ENCODE measurements at regions not wholly inside any gene's neighbourhood (a gene's known extent, or its start where the extent isn't known, plus 50 kb on each side); places are given as distances from the start of the nearest gene placed in this dataset.
A peak's percentile ranks its signal among the peaks of the same experiment; 100 is the strongest.

DNA sequence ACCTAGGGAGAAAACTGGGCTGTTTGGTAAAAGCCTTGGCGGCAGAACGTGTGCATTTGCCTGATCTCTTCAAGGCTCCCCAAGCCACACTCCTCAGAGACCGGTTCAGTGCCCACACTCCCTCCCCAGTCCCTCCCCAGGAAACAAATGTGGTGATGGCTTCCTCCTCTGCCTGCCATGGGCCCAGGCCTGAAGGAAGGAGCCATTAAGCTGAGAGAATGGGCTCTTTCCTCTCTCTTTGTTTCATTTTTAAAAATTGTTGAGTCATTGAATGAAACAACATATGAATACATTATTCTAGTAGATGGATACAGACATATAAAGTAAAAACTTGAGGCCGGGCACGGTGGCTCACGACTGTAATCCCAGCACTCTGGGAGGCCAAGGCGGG lies 50.6 kb upstream of the YWHAQ start:
- ATAC-seq (peak; percentile 83 to 87 (median 85)), DNase-seq (peak; percentile 48 to 70)
- Histone ChIP-seq H3K27me3 (ENCODE audit: control insufficient read depth, insufficient read depth, low read length) (no peaks in the 10 kb centered on the region), H3K9me3 (ENCODE audit: control insufficient read depth, insufficient read depth, low read length) (no peaks in the 10 kb centered on the region), H3K4me3 (ENCODE audit: low read length) (no peak overlapping the region), H3K36me3 (ENCODE audit: control insufficient read depth, insufficient read depth, low read length) (no peaks in the 10 kb centered on the region), H3K4me1 (ENCODE audit: control insufficient read depth, insufficient read depth, low read length) (peaks cover 27% of the 10 kb centered on the region), H3K27ac (ENCODE audit: low read length) (peak overlapping the region; percentile 87)
- Mint-ChIP-seq H3K9me3 (no peaks in the 10 kb centered on the region), H3K36me3 (no peaks in the 10 kb centered on the region), H3K27me3 (ENCODE audit: low read depth in 2 of 2) (no peaks in the 10 kb centered on the region), H3K27ac (peak overlapping the region; percentile 96 to 99), H3K4me1 (peaks cover 21 to 25% of the 10 kb centered on the region in 2 donors), H3K4me3 (peak overlapping the region; percentile 31)
- intact Hi-C loops (cut with micrococcal nuclease): loop anchor here (1.0 to 2.0 kb wide), 2 partner anchors 22 to 51 kb away; partner anchors contain the start of gene YWHAQ
- 38% methylated on average over 7 of the region's 7 CpGs for WGBS (ENCODE audit: insufficient coverage)
- TF ChIP-seq, protein P1, sequence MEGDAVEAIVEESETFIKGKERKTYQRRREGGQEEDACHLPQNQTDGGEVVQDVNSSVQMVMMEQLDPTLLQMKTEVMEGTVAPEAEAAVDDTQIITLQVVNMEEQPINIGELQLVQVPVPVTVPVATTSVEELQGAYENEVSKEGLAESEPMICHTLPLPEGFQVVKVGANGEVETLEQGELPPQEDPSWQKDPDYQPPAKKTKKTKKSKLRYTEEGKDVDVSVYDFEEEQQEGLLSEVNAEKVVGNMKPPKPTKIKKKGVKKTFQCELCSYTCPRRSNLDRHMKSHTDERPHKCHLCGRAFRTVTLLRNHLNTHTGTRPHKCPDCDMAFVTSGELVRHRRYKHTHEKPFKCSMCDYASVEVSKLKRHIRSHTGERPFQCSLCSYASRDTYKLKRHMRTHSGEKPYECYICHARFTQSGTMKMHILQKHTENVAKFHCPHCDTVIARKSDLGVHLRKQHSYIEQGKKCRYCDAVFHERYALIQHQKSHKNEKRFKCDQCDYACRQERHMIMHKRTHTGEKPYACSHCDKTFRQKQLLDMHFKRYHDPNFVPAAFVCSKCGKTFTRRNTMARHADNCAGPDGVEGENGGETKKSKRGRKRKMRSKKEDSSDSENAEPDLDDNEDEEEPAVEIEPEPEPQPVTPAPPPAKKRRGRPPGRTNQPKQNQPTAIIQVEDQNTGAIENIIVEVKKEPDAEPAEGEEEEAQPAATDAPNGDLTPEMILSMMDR (IDR thresholded peaks at IDR 0.05): no peak

DNA sequence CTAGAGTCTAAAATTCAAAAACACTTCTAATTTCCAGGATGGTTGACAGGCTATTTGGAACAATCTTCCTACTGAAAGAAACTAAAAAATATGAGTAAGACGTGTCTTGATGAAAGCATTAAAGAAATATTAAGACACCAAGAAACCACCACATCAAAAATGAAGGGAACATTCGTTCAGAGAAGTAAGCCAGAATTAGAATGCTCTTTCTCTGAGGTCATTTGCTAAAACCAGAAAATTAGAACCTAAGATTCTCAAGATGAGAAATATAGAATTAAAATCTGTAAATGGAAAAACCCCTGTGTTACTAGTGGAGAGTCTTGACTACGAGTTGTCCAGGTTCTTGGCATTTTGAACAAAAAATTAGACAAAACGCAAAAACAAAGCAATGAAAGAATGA lies 54.8 kb upstream of the YWHAQ start:
- 92% methylated on average over 2 of the region's 4 CpGs for WGBS (ENCODE audit: insufficient coverage)

DNA sequence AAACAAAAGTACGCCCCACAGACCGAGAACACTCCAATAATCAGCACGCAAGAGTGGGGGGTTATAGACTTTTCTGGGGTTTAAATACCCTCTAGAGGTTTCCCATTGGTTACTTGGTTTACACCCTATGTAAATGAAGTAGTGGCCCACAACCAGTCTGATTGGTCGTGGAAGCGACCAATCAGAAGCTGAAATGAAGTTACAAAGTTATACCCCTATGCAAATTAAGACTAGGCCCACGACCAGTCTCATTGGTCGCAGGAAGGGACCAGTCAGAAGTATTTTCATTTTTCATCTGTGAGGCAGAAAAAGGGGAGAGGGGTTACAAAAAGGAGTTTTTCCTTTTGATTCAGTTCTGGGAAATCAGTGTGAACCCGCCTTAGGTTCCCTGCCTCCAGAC lies 55.3 kb upstream of the YWHAQ start:
- Mint-ChIP-seq H3K4me3 (no peak overlapping the region), H3K4me1 (peaks cover 8 to 14% of the 10 kb centered on the region in 2 donors), H3K9me3 (no peaks in the 10 kb centered on the region), H3K27ac (no peak overlapping the region), H3K27me3 (ENCODE audit: low read depth in 2 of 2) (no peaks in the 10 kb centered on the region), H3K36me3 (no peaks in the 10 kb centered on the region)
- intact Hi-C loops (cut with micrococcal nuclease): no loop called here
- Histone ChIP-seq H3K36me3 (ENCODE audit: control insufficient read depth, insufficient read depth, low read length) (no peaks in the 10 kb centered on the region), H3K4me1 (ENCODE audit: control insufficient read depth, insufficient read depth, low read length) (peaks cover 9% of the 10 kb centered on the region), H3K27ac (ENCODE audit: low read length) (no peak overlapping the region), H3K27me3 (ENCODE audit: control insufficient read depth, insufficient read depth, low read length) (no peaks in the 10 kb centered on the region), H3K9me3 (ENCODE audit: control insufficient read depth, insufficient read depth, low read length) (no peaks in the 10 kb centered on the region), H3K4me3 (ENCODE audit: low read length) (no peak overlapping the region)
- DNase-seq (no peak), ATAC-seq (no peak)
- TF ChIP-seq, protein P1 (IDR thresholded peaks at IDR 0.05): no peak
- 89% methylated on average over 8 of the region's 8 CpGs for WGBS (ENCODE audit: insufficient coverage)

More for the DNA sequence above, 54.8 kb upstream of the YWHAQ start:
- no peak for DNase-seq
- peaks cover 13% of the 10 kb centered on the region for H3K4me1 ChIP-seq (ENCODE audit: control insufficient read depth, insufficient read depth, low read length)
- no peaks in the 10 kb centered on the region for H3K36me3 ChIP-seq (ENCODE audit: control insufficient read depth, insufficient read depth, low read length)
- intact Hi-C loops (cut with micrococcal nuclease): no loop called here
- TF ChIP-seq, protein P1 (IDR thresholded peaks at IDR 0.05): no peak
- Mint-ChIP-seq H3K27ac (no peak overlapping the region), H3K9me3 (no peaks in the 10 kb centered on the region), H3K27me3 (ENCODE audit: low read depth in 2 of 2) (no peaks in the 10 kb centered on the region), H3K36me3 (no peaks in the 10 kb centered on the region), H3K4me3 (no peak overlapping the region), H3K4me1 (peaks cover 12 to 15% of the 10 kb centered on the region in 2 donors)
- no peaks in the 10 kb centered on the region for H3K9me3 ChIP-seq (ENCODE audit: control insufficient read depth, insufficient read depth, low read length)
- H3K27ac ChIP-seq (ENCODE audit: low read length): no peak overlapping the region
- no peak for ATAC-seq
- no peak overlapping the region for H3K4me3 ChIP-seq (ENCODE audit: low read length)
- no peaks in the 10 kb centered on the region for H3K27me3 ChIP-seq (ENCODE audit: control insufficient read depth, insufficient read depth, low read length)

DNA sequence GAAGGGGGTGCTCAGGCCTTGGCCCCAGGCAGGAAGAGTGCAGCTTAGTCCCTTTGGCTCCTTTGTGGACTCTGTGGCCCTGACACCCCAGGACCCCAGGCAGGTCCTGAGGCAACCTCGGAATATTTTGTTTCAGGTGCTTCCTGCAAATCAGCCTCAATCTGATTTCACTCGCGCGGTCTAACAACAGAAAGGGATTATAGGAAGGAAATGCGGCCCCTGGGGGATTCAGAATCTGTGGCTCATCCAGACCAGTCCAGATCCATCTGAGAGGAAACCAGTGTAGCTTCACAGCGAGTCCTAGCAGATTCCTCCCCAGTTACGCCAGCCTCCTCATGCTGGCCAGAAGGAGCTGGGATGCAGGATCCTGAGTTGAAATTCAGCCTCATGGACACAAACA lies 59.5 kb upstream of the YWHAQ start:
- DNase-seq (no peak), ATAC-seq (no peak)
- intact Hi-C loops (cut with micrococcal nuclease): no loop called here
- Mint-ChIP-seq H3K4me3 (no peak overlapping the region), H3K4me1 (peaks cover 0 to 20% of the 10 kb centered on the region in 2 donors), H3K27me3 (ENCODE audit: low read depth in 2 of 2) (no peaks in the 10 kb centered on the region), H3K9me3 (no peaks in the 10 kb centered on the region), H3K27ac (no peak overlapping the region), H3K36me3 (no peaks in the 10 kb centered on the region)
- WGBS (ENCODE audit: insufficient coverage): 57% methylated on average over 7 of the region's 7 CpGs
- TF ChIP-seq, protein P1 (IDR thresholded peaks at IDR 0.05): no peak
- Histone ChIP-seq H3K4me3 (ENCODE audit: low read length) (no peak overlapping the region), H3K27ac (ENCODE audit: low read length) (no peak overlapping the region), H3K36me3 (ENCODE audit: control insufficient read depth, insufficient read depth, low read length) (no peaks in the 10 kb centered on the region), H3K4me1 (ENCODE audit: control insufficient read depth, insufficient read depth, low read length) (peaks cover 18% of the 10 kb centered on the region), H3K9me3 (ENCODE audit: control insufficient read depth, insufficient read depth, low read length) (no peaks in the 10 kb centered on the region), H3K27me3 (ENCODE audit: control insufficient read depth, insufficient read depth, low read length) (no peaks in the 10 kb centered on the region)
